Suprapubic skin (tissue), 4 donors: ENCODE measurements at regions not wholly inside any gene's neighbourhood (a gene's known extent, or its start where the extent isn't known, plus 50 kb on each side); places are given as distances from the start of the nearest gene placed in this dataset.

Experiments used
- CTCF ChIP-seq, 2 donors: fragments of 200-600 bp in 1 of 2; fragments of 450-650 bp in 1 of 2; sonication (generic) in 1 of 2; IDR thresholded peaks; one replicate each; pipeline ENCODE4 v1.5.1; 2016 to 2019; ENCODE audit warnings: antibody characterized with exemption in 2 of 2, mild to moderate bottlenecking in 1 of 2, moderate library complexity in 1 of 2
- POLR2A ChIP-seq, 2 donors: fragments of 450-650 bp; IDR thresholded peaks; one replicate each; pipeline ENCODE4 v1.6.1; 2017; ENCODE audit warnings: antibody characterized with exemption in 2 of 2, mild to moderate bottlenecking in 2 of 2, moderate library complexity in 2 of 2
- POLR2AphosphoS5 ChIP-seq, 3 donors: sonication (generic); formaldehyde crosslinking; IDR thresholded peaks; one replicate each; pipeline ENCODE4 v1.6.1; 2017; ENCODE audit warnings: antibody characterized with exemption in 3 of 3

DNA sequence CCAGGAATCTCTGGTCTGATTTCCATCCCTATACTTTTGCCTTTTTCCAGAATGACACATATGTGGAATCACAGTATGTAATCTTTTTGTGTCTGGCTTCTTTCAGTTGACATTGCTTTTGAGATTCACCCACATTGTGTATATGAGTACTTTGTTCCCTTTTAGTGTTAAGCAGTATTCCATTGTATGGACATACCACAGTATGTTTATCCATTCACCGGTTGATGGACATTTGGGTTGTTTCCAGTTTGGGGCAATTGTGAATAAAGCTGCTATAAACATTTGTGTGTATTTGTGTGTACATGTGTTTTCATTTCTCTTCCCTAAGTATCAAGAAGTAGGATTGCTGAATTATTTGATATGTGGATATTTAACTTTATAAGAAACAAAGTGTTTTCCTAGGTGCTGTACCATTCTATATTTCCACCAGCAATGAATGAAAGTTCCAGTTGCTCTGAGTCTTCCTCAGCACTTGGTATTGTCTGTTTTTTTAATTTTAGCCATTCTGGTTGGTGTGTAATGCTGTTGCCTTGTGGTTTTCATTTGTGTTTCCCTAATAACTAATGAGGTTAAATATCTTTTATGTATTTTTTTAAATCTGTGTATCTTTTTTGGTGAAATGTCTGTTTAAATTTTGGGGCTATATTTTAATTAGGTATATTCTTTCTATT is 203.5 kb upstream of the HAAO start:
- TF ChIP-seq CTCF (IDR thresholded peaks at IDR 0.05), result no peak
- TF ChIP-seq POLR2AphosphoS5 (IDR thresholded peaks at IDR 0.05), result no peak
- TF ChIP-seq POLR2A (IDR thresholded peaks at IDR 0.05), result no peak
